ENCODE measurements at regions not wholly inside any gene's neighbourhood (a gene's known extent, or its start where the extent isn't known, plus 50 kb on each side); places are given as distances from the start of the nearest gene placed in this dataset.

GRCh38 chr4:147428583-147428982 lies 52.3 kb upstream of the EDNRA start:
- 84 to 90% (median 87%) methylated on average over 4 of the region's 4 CpGs for WGBS, 5 donors

GRCh38 chr4:147430111-147430510 lies 50.8 kb upstream of the EDNRA start:
- Histone ChIP-seq H3K27ac (no peak overlapping the region), H3K9me3 (peaks cover 0 to 9% (median 0%) of the 10 kb centered on the region in 4 donors), H3K4me1 (no peaks in the 10 kb centered on the region), H3K4me3 (no peak overlapping the region), H3K27me3 (no peaks in the 10 kb centered on the region), H3K36me3 (no peaks in the 10 kb centered on the region)
- WGBS, 5 donors, result 63 to 75% (median 66%) methylated on average over 2 of the region's 2 CpGs
- no peak for DNase-seq
- TF ChIP-seq POLR2A (IDR thresholded peaks at IDR 0.05), result no peak
- TF ChIP-seq POLR2AphosphoS5 (IDR thresholded peaks at IDR 0.05), result no peak
- no peak for TF ChIP-seq EP300 (IDR thresholded peaks at IDR 0.05)
- TF ChIP-seq, protein P1, sequence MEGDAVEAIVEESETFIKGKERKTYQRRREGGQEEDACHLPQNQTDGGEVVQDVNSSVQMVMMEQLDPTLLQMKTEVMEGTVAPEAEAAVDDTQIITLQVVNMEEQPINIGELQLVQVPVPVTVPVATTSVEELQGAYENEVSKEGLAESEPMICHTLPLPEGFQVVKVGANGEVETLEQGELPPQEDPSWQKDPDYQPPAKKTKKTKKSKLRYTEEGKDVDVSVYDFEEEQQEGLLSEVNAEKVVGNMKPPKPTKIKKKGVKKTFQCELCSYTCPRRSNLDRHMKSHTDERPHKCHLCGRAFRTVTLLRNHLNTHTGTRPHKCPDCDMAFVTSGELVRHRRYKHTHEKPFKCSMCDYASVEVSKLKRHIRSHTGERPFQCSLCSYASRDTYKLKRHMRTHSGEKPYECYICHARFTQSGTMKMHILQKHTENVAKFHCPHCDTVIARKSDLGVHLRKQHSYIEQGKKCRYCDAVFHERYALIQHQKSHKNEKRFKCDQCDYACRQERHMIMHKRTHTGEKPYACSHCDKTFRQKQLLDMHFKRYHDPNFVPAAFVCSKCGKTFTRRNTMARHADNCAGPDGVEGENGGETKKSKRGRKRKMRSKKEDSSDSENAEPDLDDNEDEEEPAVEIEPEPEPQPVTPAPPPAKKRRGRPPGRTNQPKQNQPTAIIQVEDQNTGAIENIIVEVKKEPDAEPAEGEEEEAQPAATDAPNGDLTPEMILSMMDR (IDR thresholded peaks at IDR 0.05), result no peak
- intact Hi-C loops (cut with DNase I; ENCODE audit: low total_unique reads), result no loop called here

More at GRCh38 chr4:147428583-147428982, 52.3 kb upstream of the EDNRA start:
- Histone ChIP-seq H3K4me3 (no peak overlapping the region), H3K27me3 (no peaks in the 10 kb centered on the region), H3K27ac (no peak overlapping the region), H3K4me1 (no peaks in the 10 kb centered on the region), H3K9me3 (peaks cover 0 to 9% (median 0%) of the 10 kb centered on the region in 4 donors), H3K36me3 (no peaks in the 10 kb centered on the region)
- no peak for DNase-seq
- intact Hi-C loops (cut with DNase I; ENCODE audit: low total_unique reads), result no loop called here
- TF ChIP-seq, protein P1 (IDR thresholded peaks at IDR 0.05), result no peak
- TF ChIP-seq POLR2AphosphoS5 (IDR thresholded peaks at IDR 0.05), result no peak

Small RNAs in the stretch of these regions (small RNA-seq; reads per million reads assigned to genes)
- gene MIR548G, result 0 reads per million in 4 donors
